ENCODE measurements at regions not wholly inside any gene's neighbourhood (a gene's known extent, or its start where the extent isn't known, plus 50 kb on each side); places are given as distances from the start of the nearest gene placed in this dataset.

DNA sequence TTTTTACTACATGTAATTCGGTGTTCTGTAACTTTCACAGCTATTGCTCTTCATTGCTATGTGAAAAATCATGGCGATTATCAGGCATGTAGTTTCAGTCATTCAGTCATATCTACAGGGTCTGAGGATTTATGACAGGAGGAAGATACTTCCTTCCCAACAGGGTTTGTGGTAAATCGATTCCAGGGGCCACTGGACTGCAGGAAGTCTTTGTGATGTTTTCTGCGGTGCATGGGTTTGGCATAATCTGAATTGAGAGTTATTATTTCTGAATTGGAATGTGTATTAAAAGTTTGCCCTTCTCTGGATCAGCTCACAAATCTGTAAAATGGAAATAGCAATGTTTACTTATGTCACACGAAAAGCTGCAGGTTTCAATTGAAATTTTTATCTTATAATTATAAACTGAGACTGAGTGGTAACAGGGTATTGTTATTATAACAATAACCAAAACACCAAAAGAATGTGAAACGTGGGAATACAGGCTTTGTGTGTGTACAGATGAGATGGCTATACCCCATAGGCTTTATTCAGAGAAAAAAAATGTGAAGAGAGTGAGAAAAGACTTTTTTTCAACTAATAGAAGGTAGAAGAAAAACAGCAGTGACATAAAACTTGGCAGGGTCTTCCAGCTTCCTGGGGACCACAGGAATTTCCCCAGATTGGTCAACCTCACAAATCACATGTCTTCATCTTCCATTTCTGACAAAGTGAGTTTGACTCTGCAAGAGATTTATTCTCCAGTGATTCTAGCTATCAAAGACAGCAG is 307.7 kb upstream of the NFE2L3 start:
- no peak for TF ChIP-seq CTCF (IDR thresholded peaks at IDR 0.05; ENCODE audit: insufficient read depth, low read length, missing control alignments)
- POLR2A ChIA-PET: no interaction called here
- H3K4me3 ChIP-seq (ENCODE audit: low read depth, low read length): no peak overlapping the region
- CTCF ChIA-PET: interaction anchor here (0.9 to 4.6 kb wide), 5 partner anchors 8 to 584 kb away, joined by 3 to 28 read pairs (median 4); no protein-coding TSS in a partner anchor
- no peak for DNase-seq (ENCODE audit: low read depth, low spot score)

DNA sequence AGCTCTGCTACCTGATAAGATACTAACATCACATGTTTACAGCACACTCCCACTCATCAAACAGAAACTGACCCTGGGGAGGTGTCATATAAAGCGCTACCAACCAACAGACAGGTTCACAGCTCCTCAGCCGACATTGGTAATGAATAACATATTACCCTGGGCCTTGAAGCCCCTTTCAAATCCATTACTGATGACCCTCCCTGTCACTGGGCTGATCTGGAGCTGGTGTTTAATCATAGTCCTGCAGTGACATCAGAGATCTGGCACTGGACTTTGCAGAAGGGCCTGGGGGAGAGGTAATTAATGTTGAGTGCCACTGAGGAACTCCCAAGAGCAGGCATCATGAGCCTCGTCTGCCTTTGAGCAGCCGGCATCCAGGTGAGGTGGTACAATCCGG is 306.5 kb upstream of the NFE2L3 start:
- H3K4me3 ChIP-seq (ENCODE audit: low read depth, low read length): no peak overlapping the region
- CTCF ChIA-PET: interaction anchor here (1.1 to 9.6 kb wide), 5 partner anchors 9 to 586 kb away, joined by 3 to 192 read pairs (median 6); no protein-coding TSS in a partner anchor
- no peak for TF ChIP-seq CTCF (IDR thresholded peaks at IDR 0.05; ENCODE audit: insufficient read depth, low read length, missing control alignments)
- POLR2A ChIA-PET: no interaction called here
- DNase-seq (ENCODE audit: low read depth, low spot score): no peak

DNA sequence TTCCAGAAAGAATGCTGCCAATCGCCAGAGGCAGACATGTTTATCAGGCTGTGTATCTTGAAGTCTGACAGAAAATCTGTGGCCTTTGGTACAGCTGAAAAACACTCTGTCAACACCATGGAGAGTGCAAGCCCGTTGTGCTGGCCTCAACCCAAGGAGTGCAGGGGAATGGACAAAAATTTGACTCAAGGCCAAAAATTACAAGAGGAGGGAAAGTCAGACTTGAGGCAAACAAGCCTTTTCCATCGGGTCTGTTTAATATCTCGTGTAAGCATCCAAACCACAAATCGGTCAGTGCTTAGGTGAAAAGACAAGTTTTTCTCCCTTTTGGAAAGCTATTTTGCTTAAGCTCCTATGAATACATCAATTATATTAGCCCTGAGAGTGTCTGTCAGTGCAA is 305.3 kb upstream of the NFE2L3 start:
- no peak for TF ChIP-seq CTCF (IDR thresholded peaks at IDR 0.05; ENCODE audit: insufficient read depth, low read length, missing control alignments)
- peak; percentile 87 for DNase-seq (ENCODE audit: low read depth, low spot score)
- CTCF ChIA-PET: interaction anchor here (0.6 to 10.8 kb wide), 8 partner anchors 8 to 1304 kb away, joined by 3 to 199 read pairs (median 6); no protein-coding TSS in a partner anchor
- POLR2A ChIA-PET: interaction anchor here (0.5 to 1.3 kb wide), 3 partner anchors 11 to 282 kb away, joined by 3 to 8 read pairs (median 3); no protein-coding TSS in a partner anchor
- H3K4me3 ChIP-seq (ENCODE audit: low read depth, low read length): no peak overlapping the region

GRCh38 chr7:25847336-25848070 is 304.5 kb upstream of the NFE2L3 start:
- H3K4me3 ChIP-seq (ENCODE audit: low read depth, low read length): no peak overlapping the region
- ChIA-PET CTCF (interaction anchor here (0.6 to 10.8 kb wide), 9 partner anchors 9 to 749 kb away, joined by 3 to 199 read pairs (median 7); no protein-coding TSS in a partner anchor), POLR2A (interaction anchor here (0.8 to 1.3 kb wide), 2 partner anchors 12 to 43 kb away, joined by 3 to 8 read pairs; no protein-coding TSS in a partner anchor)
- no peak for TF ChIP-seq CTCF (IDR thresholded peaks at IDR 0.05; ENCODE audit: insufficient read depth, low read length, missing control alignments)
- DNase-seq (ENCODE audit: low read depth, low spot score): no peak

- peak overlapping the region; percentile 7 for H3K4me3 ChIP-seq (ENCODE audit: low read depth, low read length)
- TF ChIP-seq CTCF (IDR thresholded peaks at IDR 0.05; ENCODE audit: insufficient read depth, low read length, missing control alignments): no peak
- ChIA-PET CTCF (interaction anchor here (1.0 to 10.8 kb wide), 7 partner anchors 8 to 590 kb away, joined by 4 to 199 read pairs (median 28); no protein-coding TSS in a partner anchor), POLR2A (interaction anchor here (0.6 to 1.0 kb wide), 2 partner anchors 63 to 724 kb away, joined by 3 read pairs; no protein-coding TSS in a partner anchor)
- DNase-seq (ENCODE audit: low read depth, low spot score): peak; percentile 92
These were observed 302.4 kb upstream of the NFE2L3 start for GRCh38 chr7:25849500-25850184.

All from AG04449 (cell line).